ENCODE measurements at regions not wholly inside any gene's neighbourhood (a gene's known extent, or its start where the extent isn't known, plus 50 kb on each side); places are given as distances from the start of the nearest gene placed in this dataset.

GRCh38 chr1:98405581-98406074, 255.9 kb upstream of the SNX7 start:
- Histone ChIP-seq H3K36me3 (ENCODE audit: control insufficient read depth in 2 of 2, insufficient read depth in 1 of 2, low read length in 2 of 2) (no peaks in the 10 kb centered on the region), H3K4me1 (ENCODE audit: control insufficient read depth, insufficient read depth, low read length) (peaks cover 16% of the 10 kb centered on the region), H3K4me3 (ENCODE audit: low read depth, low read length) (no peak overlapping the region), H3K27ac (ENCODE audit: extremely low read depth, low read depth, low read length) (no peak overlapping the region), H3K9me3 (ENCODE audit: control insufficient read depth, insufficient read depth, low read depth, low read length) (no peaks in the 10 kb centered on the region)
- TF ChIP-seq ZBTB17 (tag by site-specific recombination; IDR thresholded peaks at IDR 0.05): no peak
- TF ChIP-seq ELK4 (IDR thresholded peaks at IDR 0.05; ENCODE audit: borderline replicate concordance, low read depth, low read length): 0 out of 2 replicates have a peak, but pooled peaks have one; percentile 39
- no peak for TF ChIP-seq ZNF146 (tag by site-specific recombination; IDR thresholded peaks at IDR 0.05)
- ChIA-PET CTCF (interaction anchor here (0.6 kb wide), 1 partner anchor 263 kb away, joined by 3 read pairs; no protein-coding TSS in a partner anchor), POLR2A (no interaction called here)

- Histone ChIP-seq H3K9me3 (ENCODE audit: control insufficient read depth, insufficient read depth, low read depth, low read length) (no peaks in the 10 kb centered on the region), H3K27ac (ENCODE audit: extremely low read depth, low read depth, low read length) (no peak overlapping the region), H3K4me1 (ENCODE audit: control insufficient read depth, insufficient read depth, low read length) (peaks cover 16% of the 10 kb centered on the region), H3K36me3 (ENCODE audit: control insufficient read depth in 2 of 2, insufficient read depth in 1 of 2, low read length in 2 of 2) (no peaks in the 10 kb centered on the region), H3K4me3 (ENCODE audit: low read depth, low read length) (no peak overlapping the region)
- POLR2A ChIA-PET: no interaction called here
- TF ChIP-seq RBAK (tag by site-specific recombination; IDR thresholded peaks at IDR 0.05): no peak
- TF ChIP-seq ZNF140 (tag by site-specific recombination; IDR thresholded peaks at IDR 0.05): no peak
- no peak for TF ChIP-seq KLF8 (tag by site-specific recombination; IDR thresholded peaks at IDR 0.05)
- TF ChIP-seq ZNF585B (tag by site-specific recombination; IDR thresholded peaks at IDR 0.05): no peak
- no peak for TF ChIP-seq ZNF280D (tag by site-specific recombination; IDR thresholded peaks at IDR 0.05)
- TF ChIP-seq ZNF174 (tag by site-specific recombination; IDR thresholded peaks at IDR 0.05): no peak
- TF ChIP-seq SP3 (tag by site-specific recombination; IDR thresholded peaks at IDR 0.05): no peak
- TF ChIP-seq ZNF16 (tag by site-specific recombination; IDR thresholded peaks at IDR 0.05; ENCODE audit: low read depth): no peak
- no peak for TF ChIP-seq ZNF341 (tag by site-specific recombination; IDR thresholded peaks at IDR 0.05; ENCODE audit: low read depth)
- TF ChIP-seq AEBP2 (tag by site-specific recombination; IDR thresholded peaks at IDR 0.05; ENCODE audit: borderline replicate concordance): no peak
- no peak for TF ChIP-seq MYNN (tag by site-specific recombination; IDR thresholded peaks at IDR 0.05; ENCODE audit: borderline replicate concordance)
- TF ChIP-seq ZNF670 (tag by site-specific recombination; IDR thresholded peaks at IDR 0.05; ENCODE audit: low read depth): no peak
- no peak for TF ChIP-seq ZXDB (tag by site-specific recombination; IDR thresholded peaks at IDR 0.05)
- no peak for TF ChIP-seq ZBTB17 (tag by site-specific recombination; IDR thresholded peaks at IDR 0.05)
- no peak for TF ChIP-seq KLF16 (tag by site-specific recombination; IDR thresholded peaks at IDR 0.05)
- no peak for TF ChIP-seq ZNF626 (tag by site-specific recombination; IDR thresholded peaks at IDR 0.05)
- TF ChIP-seq KLF10 (tag by site-specific recombination; IDR thresholded peaks at IDR 0.05): no peak
- no peak for TF ChIP-seq TCF7L2 (IDR thresholded peaks at IDR 0.05; ENCODE audit: borderline replicate concordance, low read depth, low read length)
- TF ChIP-seq ZNF747 (tag by site-specific recombination; IDR thresholded peaks at IDR 0.05): no peak
- CTCF ChIA-PET: interaction anchor here (0.7 kb wide), 1 partner anchor 19 kb away, joined by 4 read pairs; no protein-coding TSS in a partner anchor
Observed at GRCh38 chr1:98404866-98405265, 256.7 kb upstream of the SNX7 start.
